ENCODE measurements at regions not wholly inside any gene's neighbourhood (a gene's known extent, or its start where the extent isn't known, plus 50 kb on each side); places are given as distances from the start of the nearest gene placed in this dataset.

DNA sequence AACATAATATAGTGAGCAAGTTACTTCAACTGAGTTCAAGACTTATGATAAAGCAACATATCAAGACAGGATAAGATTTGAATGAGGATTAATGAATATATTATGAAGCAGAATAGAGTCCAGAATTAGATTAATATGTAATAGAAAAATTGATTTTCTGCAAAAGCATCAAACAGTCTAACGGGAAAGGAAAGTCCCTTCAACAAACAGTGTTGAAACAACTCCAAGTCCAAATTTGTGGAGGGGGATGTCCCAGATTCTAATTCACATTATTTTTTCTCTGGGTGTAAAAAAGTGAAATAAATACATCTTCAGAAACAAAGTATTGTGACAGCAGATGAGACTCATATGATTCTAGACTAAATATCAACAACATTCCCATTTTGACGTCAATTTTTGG is 289.7 kb downstream of the C6orf118 start:
- TF ChIP-seq EZH2phosphoT487 (IDR thresholded peaks at IDR 0.05; ENCODE audit: borderline replicate concordance) = no peak
- TF ChIP-seq, protein P1, sequence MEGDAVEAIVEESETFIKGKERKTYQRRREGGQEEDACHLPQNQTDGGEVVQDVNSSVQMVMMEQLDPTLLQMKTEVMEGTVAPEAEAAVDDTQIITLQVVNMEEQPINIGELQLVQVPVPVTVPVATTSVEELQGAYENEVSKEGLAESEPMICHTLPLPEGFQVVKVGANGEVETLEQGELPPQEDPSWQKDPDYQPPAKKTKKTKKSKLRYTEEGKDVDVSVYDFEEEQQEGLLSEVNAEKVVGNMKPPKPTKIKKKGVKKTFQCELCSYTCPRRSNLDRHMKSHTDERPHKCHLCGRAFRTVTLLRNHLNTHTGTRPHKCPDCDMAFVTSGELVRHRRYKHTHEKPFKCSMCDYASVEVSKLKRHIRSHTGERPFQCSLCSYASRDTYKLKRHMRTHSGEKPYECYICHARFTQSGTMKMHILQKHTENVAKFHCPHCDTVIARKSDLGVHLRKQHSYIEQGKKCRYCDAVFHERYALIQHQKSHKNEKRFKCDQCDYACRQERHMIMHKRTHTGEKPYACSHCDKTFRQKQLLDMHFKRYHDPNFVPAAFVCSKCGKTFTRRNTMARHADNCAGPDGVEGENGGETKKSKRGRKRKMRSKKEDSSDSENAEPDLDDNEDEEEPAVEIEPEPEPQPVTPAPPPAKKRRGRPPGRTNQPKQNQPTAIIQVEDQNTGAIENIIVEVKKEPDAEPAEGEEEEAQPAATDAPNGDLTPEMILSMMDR (conservative IDR thresholded peaks at IDR 0.05; ENCODE audit: low read length) = no peak
